ENCODE measurements at regions not wholly inside any gene's neighbourhood (a gene's known extent, or its start where the extent isn't known, plus 50 kb on each side); places are given as distances from the start of the nearest gene placed in this dataset.

- H3K27me3 ChIP-seq (ENCODE audit: control insufficient read depth, insufficient read depth, low read length), result no peaks in the 10 kb centered on the region
- DNase-seq, result peak; percentile 60
- no peaks in the 10 kb centered on the region for H3K9me3 ChIP-seq (replicated peaks; ENCODE audit: control insufficient read depth, low read depth, low read length)
- no peak overlapping the region for H3K27ac ChIP-seq (ENCODE audit: low read length)
- H3K4me1 ChIP-seq (ENCODE audit: control insufficient read depth, insufficient read depth, low read length), result no peaks in the 10 kb centered on the region
- no peak overlapping the region for H3K4me3 ChIP-seq (ENCODE audit: low read length)
- H3K36me3 ChIP-seq (ENCODE audit: control insufficient read depth, insufficient read depth, low read length), result no peaks in the 10 kb centered on the region
These were observed 396.9 kb upstream of the PAPPA start for GRCh38 chr9:115756736-115757135.

- H3K27me3 ChIP-seq (ENCODE audit: control insufficient read depth, insufficient read depth, low read length), result no peaks in the 10 kb centered on the region
- H3K36me3 ChIP-seq (ENCODE audit: control insufficient read depth, insufficient read depth, low read length), result no peaks in the 10 kb centered on the region
- H3K4me3 ChIP-seq (ENCODE audit: low read length), result no peak overlapping the region
- DNase-seq, result no peak
- WGBS (ENCODE audit: insufficient coverage), result no CpG with 5 or more reads among the region's 2 CpGs
- H3K9me3 ChIP-seq (replicated peaks; ENCODE audit: control insufficient read depth, low read depth, low read length), result no peaks in the 10 kb centered on the region
- H3K4me1 ChIP-seq (ENCODE audit: control insufficient read depth, insufficient read depth, low read length), result no peaks in the 10 kb centered on the region
- H3K27ac ChIP-seq (ENCODE audit: low read length), result no peak overlapping the region
These were observed 396.1 kb upstream of the PAPPA start for GRCh38 chr9:115757461-115757860.

GRCh38 chr9:115758441-115758840 is 395.1 kb upstream of the PAPPA start:
- Histone ChIP-seq H3K27ac (ENCODE audit: low read length) (no peak overlapping the region), H3K4me3 (ENCODE audit: low read length) (no peak overlapping the region), H3K27me3 (ENCODE audit: control insufficient read depth, insufficient read depth, low read length) (no peaks in the 10 kb centered on the region), H3K36me3 (ENCODE audit: control insufficient read depth, insufficient read depth, low read length) (no peaks in the 10 kb centered on the region), H3K4me1 (ENCODE audit: control insufficient read depth, insufficient read depth, low read length) (no peaks in the 10 kb centered on the region), H3K9me3 (replicated peaks; ENCODE audit: control insufficient read depth, low read depth, low read length) (no peaks in the 10 kb centered on the region)
- DNase-seq, result no peak
- WGBS (ENCODE audit: insufficient coverage), result no CpG with 5 or more reads among the region's 3 CpGs

- Histone ChIP-seq H3K27ac (ENCODE audit: low read length) (no peak overlapping the region), H3K36me3 (ENCODE audit: control insufficient read depth, insufficient read depth, low read length) (no peaks in the 10 kb centered on the region), H3K9me3 (replicated peaks; ENCODE audit: control insufficient read depth, low read depth, low read length) (no peaks in the 10 kb centered on the region), H3K27me3 (ENCODE audit: control insufficient read depth, insufficient read depth, low read length) (no peaks in the 10 kb centered on the region), H3K4me1 (ENCODE audit: control insufficient read depth, insufficient read depth, low read length) (no peaks in the 10 kb centered on the region), H3K4me3 (ENCODE audit: low read length) (no peak overlapping the region)
- WGBS (ENCODE audit: insufficient coverage), result 46% methylated on average over 3 of the region's 4 CpGs
- DNase-seq, result peak; percentile 66
These were observed 394.2 kb upstream of the PAPPA start for GRCh38 chr9:115759426-115759825.

GRCh38 chr9:115764645-115765044 is 388.9 kb upstream of the PAPPA start:
- WGBS (ENCODE audit: insufficient coverage), result 60% methylated on average over 1 of the region's 1 CpG
- Histone ChIP-seq H3K27me3 (ENCODE audit: control insufficient read depth, insufficient read depth, low read length) (no peaks in the 10 kb centered on the region), H3K27ac (ENCODE audit: low read length) (no peak overlapping the region), H3K36me3 (ENCODE audit: control insufficient read depth, insufficient read depth, low read length) (no peaks in the 10 kb centered on the region), H3K4me3 (ENCODE audit: low read length) (no peak overlapping the region), H3K4me1 (ENCODE audit: control insufficient read depth, insufficient read depth, low read length) (no peaks in the 10 kb centered on the region), H3K9me3 (replicated peaks; ENCODE audit: control insufficient read depth, low read depth, low read length) (no peaks in the 10 kb centered on the region)
- peak; percentile 51 for DNase-seq

GRCh38 chr9:115765060-115765459 is 388.5 kb upstream of the PAPPA start:
- Histone ChIP-seq H3K27ac (ENCODE audit: low read length) (no peak overlapping the region), H3K9me3 (replicated peaks; ENCODE audit: control insufficient read depth, low read depth, low read length) (no peaks in the 10 kb centered on the region), H3K27me3 (ENCODE audit: control insufficient read depth, insufficient read depth, low read length) (no peaks in the 10 kb centered on the region), H3K4me1 (ENCODE audit: control insufficient read depth, insufficient read depth, low read length) (no peaks in the 10 kb centered on the region), H3K36me3 (ENCODE audit: control insufficient read depth, insufficient read depth, low read length) (no peaks in the 10 kb centered on the region), H3K4me3 (ENCODE audit: low read length) (no peak overlapping the region)
- DNase-seq, result no peak
- no CpG with 5 or more reads among the region's 2 CpGs for WGBS (ENCODE audit: insufficient coverage)

- DNase-seq, result peak; percentile 60
- Histone ChIP-seq H3K9me3 (replicated peaks; ENCODE audit: control insufficient read depth, low read depth, low read length) (no peaks in the 10 kb centered on the region), H3K4me1 (ENCODE audit: control insufficient read depth, insufficient read depth, low read length) (no peaks in the 10 kb centered on the region), H3K27me3 (ENCODE audit: control insufficient read depth, insufficient read depth, low read length) (no peaks in the 10 kb centered on the region), H3K4me3 (ENCODE audit: low read length) (no peak overlapping the region), H3K36me3 (ENCODE audit: control insufficient read depth, insufficient read depth, low read length) (no peaks in the 10 kb centered on the region), H3K27ac (ENCODE audit: low read length) (no peak overlapping the region)
- no CpG with 5 or more reads among the region's 5 CpGs for WGBS (ENCODE audit: insufficient coverage)
These were observed 387.1 kb upstream of the PAPPA start for GRCh38 chr9:115766370-115766955.

- Histone ChIP-seq H3K27me3 (ENCODE audit: control insufficient read depth, insufficient read depth, low read length) (no peaks in the 10 kb centered on the region), H3K9me3 (replicated peaks; ENCODE audit: control insufficient read depth, low read depth, low read length) (no peaks in the 10 kb centered on the region), H3K4me3 (ENCODE audit: low read length) (no peak overlapping the region), H3K27ac (ENCODE audit: low read length) (no peak overlapping the region), H3K4me1 (ENCODE audit: control insufficient read depth, insufficient read depth, low read length) (no peaks in the 10 kb centered on the region), H3K36me3 (ENCODE audit: control insufficient read depth, insufficient read depth, low read length) (no peaks in the 10 kb centered on the region)
- no peak for DNase-seq
- 100% methylated on average over 1 of the region's 2 CpGs for WGBS (ENCODE audit: insufficient coverage)
These were observed 383.1 kb upstream of the PAPPA start for GRCh38 chr9:115770521-115770920.

GRCh38 chr9:115775659-115776058 is 377.9 kb upstream of the PAPPA start:
- peak; percentile 51 for DNase-seq
- no peaks in the 10 kb centered on the region for H3K27me3 ChIP-seq (ENCODE audit: control insufficient read depth, insufficient read depth, low read length)

GRCh38 chr9:115777610-115778009 is 376.0 kb upstream of the PAPPA start:
- H3K27ac ChIP-seq (ENCODE audit: low read length), result no peak overlapping the region
- no peaks in the 10 kb centered on the region for H3K27me3 ChIP-seq (ENCODE audit: control insufficient read depth, insufficient read depth, low read length)
- peak; percentile 96 for DNase-seq
- H3K4me3 ChIP-seq (ENCODE audit: low read length), result no peak overlapping the region
- H3K36me3 ChIP-seq (ENCODE audit: control insufficient read depth, insufficient read depth, low read length), result no peaks in the 10 kb centered on the region
- no peaks in the 10 kb centered on the region for H3K9me3 ChIP-seq (replicated peaks; ENCODE audit: control insufficient read depth, low read depth, low read length)
- WGBS (ENCODE audit: insufficient coverage), result 21% methylated on average over 2 of the region's 2 CpGs
- H3K4me1 ChIP-seq (ENCODE audit: control insufficient read depth, insufficient read depth, low read length), result no peaks in the 10 kb centered on the region

More at GRCh38 chr9:115775659-115776058, 377.9 kb upstream of the PAPPA start:
- H3K4me1 ChIP-seq (ENCODE audit: control insufficient read depth, insufficient read depth, low read length), result no peaks in the 10 kb centered on the region
- H3K4me3 ChIP-seq (ENCODE audit: low read length), result no peak overlapping the region
- no peak overlapping the region for H3K27ac ChIP-seq (ENCODE audit: low read length)
- no peaks in the 10 kb centered on the region for H3K36me3 ChIP-seq (ENCODE audit: control insufficient read depth, insufficient read depth, low read length)
- no CpG with 5 or more reads among the region's 2 CpGs for WGBS (ENCODE audit: insufficient coverage)
- no peaks in the 10 kb centered on the region for H3K9me3 ChIP-seq (replicated peaks; ENCODE audit: control insufficient read depth, low read depth, low read length)

All from muscle of leg (tissue), 3 donors.